SH-SY5Y (cell line): ENCODE measurements at regions not wholly inside any gene's neighbourhood (a gene's known extent, or its start where the extent isn't known, plus 50 kb on each side); places are given as distances from the start of the nearest gene placed in this dataset.

Experiments
- GATA2 ChIP-seq: IDR thresholded peaks from 2 replicates; pipeline ENCODE4 v1.6.1; 2011; ENCODE audit warnings: mild to moderate bottlenecking, low read depth, low read length
- GATA3 ChIP-seq: IDR thresholded peaks from 2 replicates; pipeline ENCODE4 v1.6.1; 2011; ENCODE audit warnings: low read depth, mild to moderate bottlenecking, low read length, moderate library complexity

GRCh38 chr2:144274131-144274530, 245.8 kb downstream of the ZEB2 start:
- TF ChIP-seq GATA2 (no peak), GATA3 (no peak)
